Stomach (tissue), 4 donors: ENCODE measurements at regions not wholly inside any gene's neighbourhood (a gene's known extent, or its start where the extent isn't known, plus 50 kb on each side); places are given as distances from the start of the nearest gene placed in this dataset.

Source experiments
- POLR2A ChIP-seq, 4 donors: fragments of 450-650 bp; IDR thresholded peaks; one replicate each; pipeline ENCODE4 v1.6.1; 2016; ENCODE audit warnings: antibody characterized with exemption in 4 of 4, control low read depth in 2 of 4, mild to moderate bottlenecking in 1 of 4, moderate library complexity in 1 of 4
- TF ChIP-seq, protein P1 (sequence below), 7 experiments: fragments of 450-650 bp in 4 of 7; fragments of 200-600 bp in 3 of 7; sonication (generic) in 3 of 7; IDR thresholded peaks; one replicate each; pipeline ENCODE4 v1.5.1; 2016 to 2019; ENCODE audit warnings: antibody characterized with exemption in 7 of 7, control low read depth in 2 of 7, mild to moderate bottlenecking in 1 of 7

- TF ChIP-seq, protein P1, sequence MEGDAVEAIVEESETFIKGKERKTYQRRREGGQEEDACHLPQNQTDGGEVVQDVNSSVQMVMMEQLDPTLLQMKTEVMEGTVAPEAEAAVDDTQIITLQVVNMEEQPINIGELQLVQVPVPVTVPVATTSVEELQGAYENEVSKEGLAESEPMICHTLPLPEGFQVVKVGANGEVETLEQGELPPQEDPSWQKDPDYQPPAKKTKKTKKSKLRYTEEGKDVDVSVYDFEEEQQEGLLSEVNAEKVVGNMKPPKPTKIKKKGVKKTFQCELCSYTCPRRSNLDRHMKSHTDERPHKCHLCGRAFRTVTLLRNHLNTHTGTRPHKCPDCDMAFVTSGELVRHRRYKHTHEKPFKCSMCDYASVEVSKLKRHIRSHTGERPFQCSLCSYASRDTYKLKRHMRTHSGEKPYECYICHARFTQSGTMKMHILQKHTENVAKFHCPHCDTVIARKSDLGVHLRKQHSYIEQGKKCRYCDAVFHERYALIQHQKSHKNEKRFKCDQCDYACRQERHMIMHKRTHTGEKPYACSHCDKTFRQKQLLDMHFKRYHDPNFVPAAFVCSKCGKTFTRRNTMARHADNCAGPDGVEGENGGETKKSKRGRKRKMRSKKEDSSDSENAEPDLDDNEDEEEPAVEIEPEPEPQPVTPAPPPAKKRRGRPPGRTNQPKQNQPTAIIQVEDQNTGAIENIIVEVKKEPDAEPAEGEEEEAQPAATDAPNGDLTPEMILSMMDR (IDR thresholded peaks at IDR 0.05), result no peak
- TF ChIP-seq POLR2A (IDR thresholded peaks at IDR 0.05), result no peak
These were observed 277.0 kb downstream of the CENPW start for GRCh38 chr6:126616866-126617265.
